A673 (cell line): ENCODE measurements at regions not wholly inside any gene's neighbourhood (a gene's known extent, or its start where the extent isn't known, plus 50 kb on each side); places are given as distances from the start of the nearest gene placed in this dataset.

Experiments
- BruUV-seq: library from RNA; stranded (reverse); fragments of 400-500 nt; replicated peaks from 2 replicates; lab custom pipeline; 2021; lab: Mats Ljungman, UMichigan
- CTCF ChIA-PET: fragments of 300-600 bp; sonication (Branson Sonifier 250); formaldehyde crosslinking; loops from one replicate; lab custom pipeline; 2022; ENCODE audit warnings: antibody characterized with exemption; lab: Charles Lee
- POLR2A ChIA-PET: fragments of 300-600 bp; sonication (Branson Sonifier 250); formaldehyde crosslinking; loops from one replicate; lab custom pipeline; 2022; ENCODE audit warnings: antibody characterized with exemption; ENCODE audit not compliant: low non-redundant PET; lab: Charles Lee
- DNase-seq: peaks from one replicate; pipeline ENCODE4 v3.0.0-alpha.2; 2015; ENCODE audit warnings: low spot score
- H3K27ac ChIP-seq: fragments of 200-600 bp; sonication (generic); 2 replicates; pipeline ENCODE4 v1.5.1; 2016; ENCODE audit warnings: mixed run types, low read depth, mild to moderate bottlenecking, mixed read lengths, antibody characterized with exemption, low read length; ENCODE audit not compliant: poor library complexity, severe bottlenecking
- H3K27me3 ChIP-seq: fragments of 200-600 bp; sonication (generic); replicated peaks from 2 replicates; pipeline ENCODE4 v1.6.1; 2017; ENCODE audit warnings: mixed run types, low read depth, mild to moderate bottlenecking, mixed read lengths, antibody characterized with exemption, low read length; ENCODE audit not compliant: insufficient read depth, poor library complexity
- H3K36me3 ChIP-seq: fragments of 200-600 bp; sonication (generic); 2 replicates; pipeline ENCODE4 v1.6.1; 2016; ENCODE audit warnings: mixed run types, mild to moderate bottlenecking, mixed read lengths, antibody characterized with exemption, low read length; ENCODE audit not compliant: insufficient read depth, poor library complexity, severe bottlenecking
- H3K4me1 ChIP-seq: fragments of 200-600 bp; sonication (generic); 2 replicates; pipeline ENCODE4 v1.6.1; 2017; ENCODE audit warnings: mixed run types, mild to moderate bottlenecking, mixed read lengths, antibody characterized with exemption, low read length; ENCODE audit not compliant: insufficient read depth, poor library complexity, severe bottlenecking
- H3K4me3 ChIP-seq: fragments of 200-600 bp; sonication (generic); 2 replicates; pipeline ENCODE4 v1.5.1; 2016; ENCODE audit warnings: low read depth, mixed run types, mild to moderate bottlenecking, mixed read lengths, low read length; ENCODE audit not compliant: poor library complexity, severe bottlenecking
- H3K9me3 ChIP-seq: fragments of 200-600 bp; sonication (generic); 2 replicates; pipeline ENCODE4 v1.6.1; 2016; ENCODE audit warnings: mixed run types, low read depth, mild to moderate bottlenecking, mixed read lengths, antibody characterized with exemption, low read length; ENCODE audit not compliant: poor library complexity, severe bottlenecking
- EZH2 ChIP-seq: fragments of 200-600 bp; sonication (generic); IDR thresholded peaks from 2 replicates; pipeline ENCODE4 v1.6.1; 2017; ENCODE audit warnings: borderline replicate concordance, low read depth, mild to moderate bottlenecking, mixed read lengths, antibody characterized with exemption, low read length; ENCODE audit not compliant: poor library complexity, severe bottlenecking
- intact Hi-C: fragments of 100-400 bp; cut with micrococcal nuclease; formaldehyde crosslinking; loops from one replicate; pipeline ENCODE4 v1.10.0; 2022; ENCODE audit not compliant: unreplicated experiment
- TF ChIP-seq, protein P1 (sequence below): fragments of 300-800, 200-600 bp; sonication (generic); conservative IDR thresholded peaks from 2 replicates; pipeline ENCODE4 v1.5.1; 2017; ENCODE audit warnings: low read depth, mild to moderate bottlenecking, antibody characterized with exemption, low read length, moderate library complexity, mixed read lengths

DNA sequence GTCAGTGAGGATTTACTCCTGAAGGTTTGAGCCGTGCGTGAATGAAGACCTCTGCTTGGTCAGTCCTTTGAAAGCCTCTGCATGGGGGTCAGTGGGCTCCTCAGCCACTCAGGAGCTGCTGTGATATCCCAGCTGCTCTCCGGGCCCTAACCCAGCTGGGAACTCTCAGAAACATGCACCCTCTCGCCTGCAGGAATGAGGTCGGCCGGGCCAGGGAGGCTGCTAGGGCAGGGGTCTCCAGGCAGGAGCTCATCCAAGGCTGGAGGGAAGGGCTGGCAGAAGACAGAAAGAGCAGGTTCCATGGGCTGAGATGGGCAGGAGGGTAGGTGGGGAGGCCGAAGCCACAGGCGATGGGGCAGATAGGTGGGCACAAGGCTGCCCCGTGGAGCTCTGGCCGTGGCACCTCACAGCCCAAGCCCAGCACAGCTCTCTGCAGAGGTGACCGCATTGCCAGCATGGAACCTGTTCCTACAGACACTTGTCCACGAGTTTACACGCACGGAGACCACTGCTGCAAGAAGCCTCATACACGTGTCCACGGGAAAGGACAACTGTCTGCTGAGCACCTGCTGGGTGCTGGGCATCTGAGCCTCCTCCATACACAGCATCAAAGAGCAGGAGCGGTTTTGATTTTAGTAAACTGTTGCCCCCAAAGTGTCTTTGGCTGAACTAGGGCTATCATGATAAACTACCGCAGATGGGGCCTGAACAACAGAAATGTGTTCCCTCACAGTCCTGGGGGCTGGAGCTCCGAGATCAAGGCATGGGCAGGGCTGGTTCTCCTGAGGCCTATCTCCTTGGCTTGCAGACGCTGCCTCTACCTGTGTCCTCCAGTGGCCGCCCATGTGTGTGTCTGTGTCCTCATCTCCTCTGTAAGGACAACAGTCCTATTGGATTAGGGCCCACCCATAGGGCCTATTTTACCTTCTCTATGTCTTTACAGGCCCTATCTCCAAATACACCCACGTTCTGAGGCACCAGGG lies 85.2 kb upstream of the ADAMTS2 start:
- no TSS peak for BruUV-seq
- intact Hi-C loops, result no loop called here
- no peaks in the 10 kb centered on the region for H3K27me3 ChIP-seq
- no peaks in the 10 kb centered on the region for H3K36me3 ChIP-seq
- no peaks in the 10 kb centered on the region for H3K9me3 ChIP-seq
- TF ChIP-seq EZH2, result no peak
- TF ChIP-seq, protein P1, sequence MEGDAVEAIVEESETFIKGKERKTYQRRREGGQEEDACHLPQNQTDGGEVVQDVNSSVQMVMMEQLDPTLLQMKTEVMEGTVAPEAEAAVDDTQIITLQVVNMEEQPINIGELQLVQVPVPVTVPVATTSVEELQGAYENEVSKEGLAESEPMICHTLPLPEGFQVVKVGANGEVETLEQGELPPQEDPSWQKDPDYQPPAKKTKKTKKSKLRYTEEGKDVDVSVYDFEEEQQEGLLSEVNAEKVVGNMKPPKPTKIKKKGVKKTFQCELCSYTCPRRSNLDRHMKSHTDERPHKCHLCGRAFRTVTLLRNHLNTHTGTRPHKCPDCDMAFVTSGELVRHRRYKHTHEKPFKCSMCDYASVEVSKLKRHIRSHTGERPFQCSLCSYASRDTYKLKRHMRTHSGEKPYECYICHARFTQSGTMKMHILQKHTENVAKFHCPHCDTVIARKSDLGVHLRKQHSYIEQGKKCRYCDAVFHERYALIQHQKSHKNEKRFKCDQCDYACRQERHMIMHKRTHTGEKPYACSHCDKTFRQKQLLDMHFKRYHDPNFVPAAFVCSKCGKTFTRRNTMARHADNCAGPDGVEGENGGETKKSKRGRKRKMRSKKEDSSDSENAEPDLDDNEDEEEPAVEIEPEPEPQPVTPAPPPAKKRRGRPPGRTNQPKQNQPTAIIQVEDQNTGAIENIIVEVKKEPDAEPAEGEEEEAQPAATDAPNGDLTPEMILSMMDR, result no peak
- no peak overlapping the region for H3K27ac ChIP-seq
- DNase-seq, result no peak
- H3K4me1 ChIP-seq, result no peaks in the 10 kb centered on the region
- CTCF ChIA-PET, result no interaction called here
- POLR2A ChIA-PET, result no interaction called here
- H3K4me3 ChIP-seq, result no peak overlapping the region

DNA sequence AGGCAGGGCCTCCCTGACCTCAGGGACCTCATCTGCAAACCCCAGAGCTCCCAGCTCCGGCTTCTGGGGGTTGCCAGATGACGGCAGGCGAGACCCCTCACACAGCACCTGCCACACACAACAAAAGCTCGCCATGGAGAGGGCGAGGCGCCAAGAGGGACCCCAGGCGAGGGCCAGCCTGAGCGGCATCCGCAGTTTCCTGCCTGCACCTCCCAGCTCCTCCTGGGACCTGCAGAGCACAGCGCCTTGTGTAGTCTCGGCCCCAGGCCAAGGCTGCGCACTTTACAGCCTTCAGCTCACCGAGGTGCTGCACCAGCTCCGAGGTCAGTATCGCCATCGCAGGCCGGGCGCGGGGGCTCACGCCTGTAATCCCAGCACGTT lies 82.4 kb upstream of the ADAMTS2 start:
- POLR2A ChIA-PET, result no interaction called here
- CTCF ChIA-PET, result no interaction called here
- intact Hi-C loops, result no loop called here

DNA sequence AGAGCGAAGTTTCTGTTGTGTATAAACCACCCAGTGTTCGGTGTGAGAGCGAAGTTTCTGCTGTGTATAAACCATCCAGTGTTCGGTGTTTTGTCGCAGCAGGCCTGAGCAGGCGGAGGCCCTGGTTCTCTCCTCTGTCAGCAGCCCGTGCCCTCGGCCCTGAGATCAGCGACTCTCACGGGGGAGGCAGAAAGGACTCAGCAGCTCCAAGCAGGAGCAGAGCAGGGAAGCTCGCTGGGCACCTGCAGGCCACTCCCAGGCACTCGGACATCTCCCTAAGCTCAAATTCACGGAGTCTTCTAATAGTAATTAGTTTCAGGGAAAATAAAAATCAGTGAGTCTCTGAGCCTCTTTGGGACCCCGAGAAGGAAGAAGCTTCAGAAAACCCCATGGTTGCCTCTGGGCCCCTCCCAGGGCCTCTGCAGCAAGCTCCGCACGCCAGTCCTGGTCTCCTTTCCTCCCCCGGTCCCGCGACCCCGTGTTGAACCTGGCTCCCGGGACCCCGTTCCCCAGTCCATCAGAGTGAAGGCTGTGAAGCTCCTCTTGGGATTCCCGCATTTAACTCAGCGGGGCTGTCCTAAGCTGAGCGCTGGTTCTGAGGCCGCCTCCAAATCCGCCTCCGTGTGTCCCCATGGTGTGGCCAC lies 81.9 kb upstream of the ADAMTS2 start:
- TF ChIP-seq, protein P1, result no peak
- TF ChIP-seq EZH2, result no peak
- DNase-seq, result no peak
- POLR2A ChIA-PET, result no interaction called here
- Histone ChIP-seq H3K27me3 (no peaks in the 10 kb centered on the region), H3K36me3 (no peaks in the 10 kb centered on the region), H3K27ac (no peak overlapping the region), H3K4me1 (peaks cover 10% of the 10 kb centered on the region), H3K4me3 (no peak overlapping the region), H3K9me3 (no peaks in the 10 kb centered on the region)
- intact Hi-C loops, result no loop called here
- CTCF ChIA-PET, result no interaction called here
- no TSS peak for BruUV-seq

More for the DNA sequence above, 82.4 kb upstream of the ADAMTS2 start:
- no peaks in the 10 kb centered on the region for H3K9me3 ChIP-seq
- peaks cover 6% of the 10 kb centered on the region for H3K4me1 ChIP-seq
- no peaks in the 10 kb centered on the region for H3K27me3 ChIP-seq
- H3K27ac ChIP-seq, result no peak overlapping the region
- DNase-seq, result no peak
- no peaks in the 10 kb centered on the region for H3K36me3 ChIP-seq
- no peak overlapping the region for H3K4me3 ChIP-seq
- no peak for TF ChIP-seq EZH2
- TF ChIP-seq, protein P1, result no peak
- no TSS peak for BruUV-seq
